B cell (primary cell): ENCODE measurements at regions not wholly inside any gene's neighbourhood (a gene's known extent, or its start where the extent isn't known, plus 50 kb on each side); places are given as distances from the start of the nearest gene placed in this dataset.

Source experiments
- ATAC-seq: fragments of 200-7000 bp; cut with Tn5 transposase; one replicate; pipeline ENCODE4 v1.10.0; 2021; ENCODE audit warnings: low read depth, mild to moderate bottlenecking, moderate number of reproducible peaks, moderate library complexity
- CTCF ChIA-PET: fragments of 350-600 bp; sonication (Branson Sonifier 250); formaldehyde crosslinking; loops from one replicate; lab custom pipeline; 2021; ENCODE audit warnings: antibody characterized with exemption, inconsistent platforms; lab: Charles Lee
- POLR2A ChIA-PET: fragments of 350-600 bp; sonication (Branson Sonifier 250); formaldehyde crosslinking; loops from one replicate; lab custom pipeline; 2021; ENCODE audit warnings: antibody characterized with exemption; lab: Charles Lee
- DNase-seq: peaks from one replicate; pipeline ENCODE4 v3.0.0; 2013
- H2AFZ ChIP-seq: 2 replicates; pipeline ENCODE4 v1.6.1; 2012; ENCODE audit warnings: mild to moderate bottlenecking, low read depth, low read length; ENCODE audit not compliant: insufficient read depth, poor library complexity, severe bottlenecking
- H3K27ac ChIP-seq, 2 donors: 1 replicate in 1 of 2; 2 replicates in 1 of 2; pipeline ENCODE4 v1.5.1; 2012 to 2013; ENCODE audit warnings: low read length in 2 of 2, mild to moderate bottlenecking in 2 of 2, moderate library complexity in 1 of 2
- H3K27me3 ChIP-seq, 4 experiments: fragments of 200-600 bp in 1 of 4; sonication (generic) in 1 of 4; replicated peaks in 1 of 4; 1 replicate in 2 of 4; 2 replicates in 2 of 4; pipeline versions ENCODE4 v1.6.1 to v1.7.0; 2013 to 2016; ENCODE audit warnings: low read length in 3 of 4, mild to moderate bottlenecking in 2 of 4, mixed read lengths in 1 of 4, moderate library complexity in 1 of 4; ENCODE audit not compliant: insufficient read depth in 4 of 4, control insufficient read depth in 3 of 4; ENCODE audit errors: control extremely low read depth in 1 of 4
- H3K36me3 ChIP-seq, 2 experiments: replicated peaks in 1 of 2; 1 replicate in 1 of 2; 2 replicates in 1 of 2; pipeline versions ENCODE4 v1.6.1 to v1.7.1; 2013; ENCODE audit warnings: low read length in 1 of 2; ENCODE audit not compliant: insufficient read depth in 2 of 2, control insufficient read depth in 1 of 2; ENCODE audit errors: control extremely low read depth in 1 of 2, extremely low read depth in 1 of 2
- H3K4me1 ChIP-seq, 2 donors: fragments of 200-600 bp in 1 of 2; sonication (generic) in 1 of 2; 1 replicate in 1 of 2; 2 replicates in 1 of 2; pipeline versions ENCODE4 v1.5.1 to v1.6.1; 2013 to 2017; ENCODE audit warnings: low read length in 2 of 2; ENCODE audit not compliant: control insufficient read depth in 2 of 2, insufficient read depth in 2 of 2
- H3K4me2 ChIP-seq: replicated peaks from 2 replicates; pipeline ENCODE3; 2012; ENCODE audit warnings: mild to moderate bottlenecking, low read depth, low read length; ENCODE audit not compliant: poor library complexity, severe bottlenecking
- H3K4me3 ChIP-seq, 5 experiments: fragments of 200-600 bp in 1 of 5; sonication (generic) in 1 of 5; 1 replicate in 3 of 5; 2 replicates in 2 of 5; pipeline versions ENCODE4 v1.5.1 to v1.7.0; 2011 to 2016; ENCODE audit warnings: low read length in 4 of 5, mild to moderate bottlenecking in 4 of 5, low read depth in 2 of 5, control low read depth in 1 of 5, moderate library complexity in 1 of 5; ENCODE audit not compliant: insufficient read depth in 1 of 5; ENCODE audit errors: control extremely low read depth in 1 of 5, extremely low read depth in 1 of 5
- H3K79me2 ChIP-seq: fragments of 200-600 bp; sonication (generic); one replicate; pipeline ENCODE4 v1.6.0; 2016; ENCODE audit warnings: low read length; ENCODE audit not compliant: control insufficient read depth, insufficient read depth
- H3K9ac ChIP-seq: fragments of 200-600 bp; sonication (generic); 2 replicates; pipeline ENCODE4 v1.6.1; 2017; ENCODE audit warnings: mild to moderate bottlenecking, low read length, moderate library complexity
- H3K9me3 ChIP-seq, 3 donors: one replicate each; pipeline versions ENCODE4 v1.6.1 to v1.7.1; 2013; ENCODE audit warnings: low read length in 2 of 3; ENCODE audit not compliant: control insufficient read depth in 2 of 3, insufficient read depth in 1 of 3; ENCODE audit errors: control extremely low read depth in 1 of 3
- H4K20me1 ChIP-seq: 2 replicates; pipeline ENCODE4 v1.6.0; 2012; ENCODE audit warnings: mild to moderate bottlenecking, low read length; ENCODE audit not compliant: insufficient read depth, control insufficient read depth, poor library complexity, severe bottlenecking
- H3K27ac Mint-ChIP-seq: one replicate; pipeline ENCODE4 v1.8.0; 2021; ENCODE audit warnings: mixed read lengths
- H3K27me3 Mint-ChIP-seq: one replicate; pipeline ENCODE4 v1.8.0; 2021; ENCODE audit warnings: mixed read lengths
- H3K4me1 Mint-ChIP-seq: one replicate; pipeline ENCODE4 v1.8.0; 2021; ENCODE audit warnings: mixed read lengths
- H3K4me3 Mint-ChIP-seq: one replicate; pipeline ENCODE4 v1.8.0; 2021; ENCODE audit warnings: mixed read lengths
- H3K9me3 Mint-ChIP-seq: one replicate; pipeline ENCODE4 v1.8.0; 2022; ENCODE audit warnings: mixed read lengths; ENCODE audit not compliant: insufficient read depth
- CTCF ChIP-seq: fragments of 200-600 bp; IDR thresholded peaks from one replicate; pipeline ENCODE4 v1.8.0; 2022; ENCODE audit warnings: antibody characterized with exemption, mild to moderate bottlenecking
- EZH2 ChIP-seq: IDR thresholded peaks from 2 replicates; pipeline ENCODE4 v1.6.1; 2012; ENCODE audit warnings: borderline replicate concordance, low read depth, mild to moderate bottlenecking, moderate library complexity, low read length; ENCODE audit not compliant: insufficient read depth, poor library complexity, severe bottlenecking
- WGBS: methylation state at CpG from one replicate; pipeline ENCODE4 v1.1.5; 2013; ENCODE audit warnings: missing lambda C conversion rate; ENCODE audit not compliant: insufficient coverage; 5-methylcytosine and 5-hydroxymethylcytosine counted together
- intact Hi-C: fragments of 100-400 bp; cut with micrococcal nuclease; formaldehyde crosslinking; loops from one replicate; pipeline ENCODE4 v1.10.0; 2022

- POLR2A ChIA-PET, result no interaction called here
- CTCF ChIA-PET, result interaction anchor here (1.0 kb wide), 1 partner anchor 10 kb away, joined by 3 read pairs; no protein-coding TSS in a partner anchor
- Histone ChIP-seq H3K4me1 (no peaks in the 10 kb centered on the region), H3K79me2 (no peaks in the 10 kb centered on the region), H2AFZ (no peak overlapping the region), H3K9me3 (no peaks in the 10 kb centered on the region), H3K9ac (no peak overlapping the region), H3K4me3 (no peak overlapping the region), H3K27me3 (no peaks in the 10 kb centered on the region), H3K4me2 (no peak overlapping the region), H3K27ac (no peak overlapping the region), H3K36me3 (no peaks in the 10 kb centered on the region), H4K20me1 (no peaks in the 10 kb centered on the region)
- TF ChIP-seq EZH2 (no peak), CTCF (no peak)
- ATAC-seq (no peak), DNase-seq (no peak)
- intact Hi-C loops, result no loop called here
- peaks cover 14% of the 10 kb centered on the region for H3K27me3 Mint-ChIP-seq
- no peaks in the 10 kb centered on the region for H3K4me1 Mint-ChIP-seq
- H3K4me3 Mint-ChIP-seq, result no peak overlapping the region
- no peaks in the 10 kb centered on the region for H3K9me3 Mint-ChIP-seq
- no peak overlapping the region for H3K27ac Mint-ChIP-seq
- 95% methylated on average over 19 of the region's 19 CpGs for WGBS
Observed at GRCh38 chr10:124321433-124322089, 97.2 kb downstream of the OAT start.

GRCh38 chr10:124320778-124321432 lies 97.8 kb downstream of the OAT start:
- Histone ChIP-seq H3K79me2 (no peaks in the 10 kb centered on the region), H3K4me3 (no peak overlapping the region), H3K9ac (no peak overlapping the region), H3K4me1 (no peaks in the 10 kb centered on the region), H3K36me3 (no peaks in the 10 kb centered on the region), H3K4me2 (no peak overlapping the region), H3K9me3 (no peaks in the 10 kb centered on the region), H3K27ac (no peak overlapping the region), H3K27me3 (no peaks in the 10 kb centered on the region), H2AFZ (no peak overlapping the region), H4K20me1 (no peaks in the 10 kb centered on the region)
- TF ChIP-seq CTCF, result no peak
- no peak for TF ChIP-seq EZH2
- H3K4me1 Mint-ChIP-seq, result no peaks in the 10 kb centered on the region
- H3K27ac Mint-ChIP-seq, result no peak overlapping the region
- H3K27me3 Mint-ChIP-seq, result peaks cover 13% of the 10 kb centered on the region
- DNase-seq, result no peak
- ATAC-seq, result no peak
- intact Hi-C loops, result no loop called here
- ChIA-PET CTCF (no interaction called here), POLR2A (no interaction called here)
- whole genome bisulfite sequencing, result 95% methylated on average over 9 of the region's 15 CpGs
- H3K9me3 Mint-ChIP-seq, result no peaks in the 10 kb centered on the region
- no peak overlapping the region for H3K4me3 Mint-ChIP-seq
